Vagina (tissue), 2 donors: ENCODE measurements at regions not wholly inside any gene's neighbourhood (a gene's known extent, or its start where the extent isn't known, plus 50 kb on each side); places are given as distances from the start of the nearest gene placed in this dataset.

Experiments
- CTCF ChIP-seq, 3 experiments: fragments of 450-650 bp in 2 of 3; fragments of 200-600 bp in 1 of 3; sonication (generic) in 1 of 3; IDR thresholded peaks; one replicate each; pipeline ENCODE4 v1.5.1; 2017 to 2019; ENCODE audit warnings: antibody characterized with exemption in 3 of 3, mild to moderate bottlenecking in 2 of 3, moderate library complexity in 2 of 3
- POLR2AphosphoS5 ChIP-seq, 2 donors: sonication (generic); formaldehyde crosslinking; IDR thresholded peaks; one replicate each; pipeline ENCODE4 v1.9.0; 2017; ENCODE audit warnings: antibody characterized with exemption in 2 of 2, mild to moderate bottlenecking in 2 of 2, low read depth in 1 of 2; ENCODE audit not compliant: insufficient read depth in 1 of 2

DNA sequence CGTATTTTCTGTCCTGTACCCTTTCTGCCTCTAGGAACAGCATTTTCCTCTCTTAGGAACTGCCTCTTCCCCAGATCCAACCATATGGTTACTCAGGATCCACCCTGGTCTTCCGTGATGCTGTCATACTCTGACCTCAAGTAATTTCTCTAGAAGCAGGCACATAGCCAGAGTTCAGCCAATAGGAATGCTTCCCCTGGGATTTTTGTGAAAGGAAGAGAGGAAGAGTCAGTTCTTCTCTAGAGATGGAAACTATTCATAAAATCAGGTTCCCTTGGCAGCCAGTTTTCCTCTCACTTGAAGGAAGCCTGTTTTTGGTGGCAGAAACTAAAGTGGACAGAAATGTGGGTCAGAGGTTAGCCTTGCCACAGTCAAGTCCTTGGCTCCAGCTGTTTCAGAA lies 400.1 kb upstream of the PCSK5 start:
- TF ChIP-seq CTCF (IDR thresholded peaks at IDR 0.05), result no peak
- no peak for TF ChIP-seq POLR2AphosphoS5 (IDR thresholded peaks at IDR 0.05; ENCODE audit: insufficient read depth in 1 of 2, low read depth in 1 of 2)
